ENCODE measurements at regions not wholly inside any gene's neighbourhood (a gene's known extent, or its start where the extent isn't known, plus 50 kb on each side); places are given as distances from the start of the nearest gene placed in this dataset.

DNA sequence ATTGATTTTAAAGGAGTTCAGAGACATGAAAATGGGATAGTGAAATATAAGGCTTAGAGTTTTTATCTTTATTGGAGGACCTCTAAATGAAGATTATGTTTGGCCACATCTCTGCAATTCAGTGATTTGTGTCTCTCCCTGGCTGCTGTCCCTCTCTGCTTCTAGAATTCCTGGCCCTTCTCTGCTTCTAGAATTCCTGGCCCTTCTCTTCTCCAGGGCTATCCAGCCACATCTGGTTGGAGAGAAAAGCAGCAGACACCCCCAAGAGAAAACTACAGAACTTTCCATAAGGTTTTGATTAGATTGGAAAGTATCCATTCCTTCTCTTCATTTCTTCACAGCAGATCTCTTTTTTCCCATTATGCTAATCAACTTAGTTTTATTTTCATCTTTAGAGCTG is 135.5 kb downstream of the NPY start:
- no peak for TF ChIP-seq POLR2A (IDR thresholded peaks at IDR 0.05)
- TF ChIP-seq, protein P1, sequence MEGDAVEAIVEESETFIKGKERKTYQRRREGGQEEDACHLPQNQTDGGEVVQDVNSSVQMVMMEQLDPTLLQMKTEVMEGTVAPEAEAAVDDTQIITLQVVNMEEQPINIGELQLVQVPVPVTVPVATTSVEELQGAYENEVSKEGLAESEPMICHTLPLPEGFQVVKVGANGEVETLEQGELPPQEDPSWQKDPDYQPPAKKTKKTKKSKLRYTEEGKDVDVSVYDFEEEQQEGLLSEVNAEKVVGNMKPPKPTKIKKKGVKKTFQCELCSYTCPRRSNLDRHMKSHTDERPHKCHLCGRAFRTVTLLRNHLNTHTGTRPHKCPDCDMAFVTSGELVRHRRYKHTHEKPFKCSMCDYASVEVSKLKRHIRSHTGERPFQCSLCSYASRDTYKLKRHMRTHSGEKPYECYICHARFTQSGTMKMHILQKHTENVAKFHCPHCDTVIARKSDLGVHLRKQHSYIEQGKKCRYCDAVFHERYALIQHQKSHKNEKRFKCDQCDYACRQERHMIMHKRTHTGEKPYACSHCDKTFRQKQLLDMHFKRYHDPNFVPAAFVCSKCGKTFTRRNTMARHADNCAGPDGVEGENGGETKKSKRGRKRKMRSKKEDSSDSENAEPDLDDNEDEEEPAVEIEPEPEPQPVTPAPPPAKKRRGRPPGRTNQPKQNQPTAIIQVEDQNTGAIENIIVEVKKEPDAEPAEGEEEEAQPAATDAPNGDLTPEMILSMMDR (IDR thresholded peaks at IDR 0.05): no peak
- DNase-seq: no peak
- Histone ChIP-seq H3K9me3 (no peaks in the 10 kb centered on the region), H3K27ac (no peak overlapping the region), H3K4me3 (no peak overlapping the region), H3K27me3 (no peaks in the 10 kb centered on the region), H3K36me3 (no peaks in the 10 kb centered on the region), H3K4me1 (no peaks in the 10 kb centered on the region)
- intact Hi-C loops (cut with DNase I): loop anchor here (10.0 kb wide), 1 partner anchor 245 kb away; no protein-coding TSS in a partner anchor

DNA sequence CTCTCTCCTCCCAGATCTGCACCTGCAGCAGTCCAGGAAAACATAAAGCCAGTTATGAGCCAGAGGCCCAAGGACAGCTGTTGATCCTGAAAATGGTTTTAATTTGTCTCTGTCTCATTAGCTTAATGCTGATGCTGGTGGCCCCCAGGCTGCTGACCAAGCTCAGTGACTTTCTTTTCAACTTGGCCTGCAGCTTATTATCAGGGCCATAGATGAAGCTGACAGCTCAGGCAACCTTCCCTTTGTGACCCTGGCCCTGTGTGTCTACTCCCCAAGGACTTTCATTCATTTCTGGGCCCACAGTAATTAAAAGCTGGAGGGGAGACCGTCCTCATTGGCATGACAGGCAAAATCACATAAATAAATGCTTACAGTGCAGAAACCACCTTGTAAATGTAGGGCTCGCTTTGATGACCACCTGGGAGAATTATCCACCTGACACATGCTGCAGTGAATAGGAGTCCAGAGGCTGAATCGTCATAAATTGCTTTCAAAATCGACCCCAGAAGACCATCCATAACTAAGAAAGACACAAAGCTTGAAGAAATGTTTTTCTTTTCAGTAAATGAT is 138.5 kb downstream of the NPY start:
- no peak for DNase-seq
- H3K4me1 ChIP-seq: no peaks in the 10 kb centered on the region
- no peak overlapping the region for H3K4me3 ChIP-seq
- no peaks in the 10 kb centered on the region for H3K27me3 ChIP-seq
- 49 to 68% methylated on average over 3 to 4 of the region's 4 CpGs for WGBS, 2 donors
- intact Hi-C loops (cut with DNase I): no loop called here
- H3K36me3 ChIP-seq: no peaks in the 10 kb centered on the region
- no peaks in the 10 kb centered on the region for H3K9me3 ChIP-seq
- H3K27ac ChIP-seq: no peak overlapping the region
- TF ChIP-seq, protein P1 (IDR thresholded peaks at IDR 0.05): no peak
- no peak for TF ChIP-seq POLR2A (IDR thresholded peaks at IDR 0.05)

DNA sequence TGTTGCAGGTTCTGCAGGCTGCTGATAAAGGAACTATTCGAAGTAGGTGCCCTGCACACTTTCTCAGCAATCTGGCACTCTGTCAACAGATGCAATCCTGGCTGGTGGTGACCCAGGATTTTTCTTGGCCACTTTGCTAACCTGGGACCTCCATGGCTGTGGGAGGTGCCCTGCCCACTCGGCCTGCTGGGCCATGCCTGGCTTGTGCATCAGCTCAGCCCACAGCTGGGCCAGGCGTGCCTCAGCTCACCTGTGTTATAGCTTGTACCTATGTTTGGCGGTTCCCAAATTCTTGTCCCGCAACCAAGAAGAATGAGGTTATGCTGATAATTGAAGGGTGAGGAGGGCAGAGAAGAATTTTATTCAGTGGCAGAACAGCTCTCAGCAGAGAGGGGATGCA is 141.7 kb downstream of the NPY start:
- intact Hi-C loops (cut with DNase I): no loop called here
- WGBS, 2 donors: 71 to 77% methylated on average over 2 to 5 of the region's 5 CpGs
- Histone ChIP-seq H3K9me3 (no peaks in the 10 kb centered on the region), H3K36me3 (no peaks in the 10 kb centered on the region), H3K27me3 (no peaks in the 10 kb centered on the region), H3K4me3 (no peak overlapping the region), H3K4me1 (no peaks in the 10 kb centered on the region), H3K27ac (no peak overlapping the region)
- no peak for DNase-seq
- TF ChIP-seq POLR2A (IDR thresholded peaks at IDR 0.05): no peak

DNA sequence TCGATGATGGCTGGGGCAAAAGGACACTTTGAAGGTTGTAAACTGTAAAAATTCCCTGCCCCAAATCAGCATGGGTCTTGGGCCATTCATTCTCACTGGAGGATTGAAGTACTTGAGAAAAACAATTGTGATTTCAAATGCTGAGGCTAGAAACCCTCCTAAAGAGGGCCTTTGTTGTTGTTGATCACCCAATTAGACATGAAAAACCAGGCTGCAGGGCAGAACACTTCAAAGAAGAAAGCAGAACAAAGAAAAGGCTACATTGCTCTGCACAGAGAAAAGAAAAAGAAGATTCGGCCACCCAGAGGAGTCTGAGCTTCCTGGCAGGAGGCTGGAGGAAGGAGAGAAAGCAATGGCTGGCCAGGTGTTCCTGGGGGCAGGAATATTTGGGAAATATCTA is 143.1 kb downstream of the NPY start:
- DNase-seq: no peak
- Histone ChIP-seq H3K27ac (no peak overlapping the region), H3K4me3 (no peak overlapping the region), H3K36me3 (no peaks in the 10 kb centered on the region), H3K27me3 (no peaks in the 10 kb centered on the region), H3K9me3 (no peaks in the 10 kb centered on the region), H3K4me1 (no peaks in the 10 kb centered on the region)
- TF ChIP-seq, protein P1 (IDR thresholded peaks at IDR 0.05): no peak
- no peak for TF ChIP-seq POLR2A (IDR thresholded peaks at IDR 0.05)
- intact Hi-C loops (cut with DNase I): no loop called here
- 17 to 30% methylated on average over 2 of the region's 2 CpGs for WGBS, 2 donors

DNA sequence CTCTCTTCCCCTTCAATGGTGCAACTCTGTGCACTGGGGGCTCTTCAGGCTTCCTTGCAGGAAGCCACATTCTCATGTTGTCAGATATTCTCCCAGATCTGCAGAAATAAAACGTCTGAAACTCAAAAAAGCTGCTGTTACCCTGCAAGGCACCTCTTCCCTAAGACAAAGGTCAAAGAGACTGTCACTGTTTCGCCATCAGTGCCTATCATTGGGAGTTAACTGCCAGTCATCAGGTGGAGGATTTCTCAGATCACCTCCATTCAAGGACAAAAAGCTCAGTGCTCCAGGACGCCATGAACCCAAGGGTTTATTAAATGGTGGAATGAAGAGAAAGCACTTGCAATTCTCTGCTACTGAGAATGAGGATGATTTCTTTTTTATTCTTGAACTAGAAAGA is 144.6 kb upstream of the PALS2 start:
- no peaks in the 10 kb centered on the region for H3K9me3 ChIP-seq
- WGBS, 2 donors: 51 to 68% methylated on average over 2 to 3 of the region's 3 CpGs
- H3K27ac ChIP-seq: no peak overlapping the region
- intact Hi-C loops (cut with DNase I): no loop called here
- no peak for TF ChIP-seq POLR2A (IDR thresholded peaks at IDR 0.05)
- TF ChIP-seq, protein P1 (IDR thresholded peaks at IDR 0.05): no peak
- DNase-seq: no peak
- no peaks in the 10 kb centered on the region for H3K4me1 ChIP-seq
- H3K27me3 ChIP-seq: no peaks in the 10 kb centered on the region
- no peak overlapping the region for H3K4me3 ChIP-seq
- H3K36me3 ChIP-seq: no peaks in the 10 kb centered on the region

DNA sequence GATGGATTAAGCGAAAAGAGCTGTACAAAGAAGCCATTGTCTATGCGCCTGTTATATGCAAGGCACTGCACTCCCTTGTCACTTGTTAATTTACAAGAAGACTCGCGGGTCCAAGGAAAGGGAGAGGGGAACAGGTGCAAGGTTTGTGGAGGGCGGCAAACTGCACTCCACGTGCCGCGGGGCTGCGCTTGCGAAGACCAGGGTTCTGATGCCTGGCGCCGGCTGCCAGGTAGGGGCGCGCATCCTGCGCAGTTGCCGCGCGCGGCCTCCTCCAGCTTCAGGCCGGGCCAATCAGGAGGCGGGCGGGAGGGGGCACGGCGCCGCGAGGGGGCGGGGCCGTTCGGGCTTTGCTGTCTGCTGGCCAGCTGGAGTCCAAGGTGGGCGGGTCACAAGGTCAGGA is 140.6 kb upstream of the PALS2 start:
- no peak for TF ChIP-seq POLR2A (IDR thresholded peaks at IDR 0.05)
- TF ChIP-seq, protein P1 (IDR thresholded peaks at IDR 0.05): no peak
- H3K9me3 ChIP-seq: no peaks in the 10 kb centered on the region
- no peaks in the 10 kb centered on the region for H3K36me3 ChIP-seq
- no peak overlapping the region for H3K4me3 ChIP-seq
- H3K4me1 ChIP-seq: no peaks in the 10 kb centered on the region
- no peak overlapping the region for H3K27ac ChIP-seq
- 89 to 98% methylated on average over 5 to 14 of the region's 30 CpGs for WGBS, 2 donors
- no peaks in the 10 kb centered on the region for H3K27me3 ChIP-seq
- intact Hi-C loops (cut with DNase I): no loop called here
- DNase-seq: no peak

Measured in esophagus squamous epithelium (tissue), 5 donors.